NCI-H226 (cell line): ENCODE measurements at regions not wholly inside any gene's neighbourhood (a gene's known extent, or its start where the extent isn't known, plus 50 kb on each side); places are given as distances from the start of the nearest gene placed in this dataset.
A peak's percentile ranks its signal among the peaks of the same experiment; 100 is the strongest.

Experiments used
- DNase-seq: peaks from one replicate; pipeline ENCODE4 v3.0.0-alpha.2; 2015

DNA sequence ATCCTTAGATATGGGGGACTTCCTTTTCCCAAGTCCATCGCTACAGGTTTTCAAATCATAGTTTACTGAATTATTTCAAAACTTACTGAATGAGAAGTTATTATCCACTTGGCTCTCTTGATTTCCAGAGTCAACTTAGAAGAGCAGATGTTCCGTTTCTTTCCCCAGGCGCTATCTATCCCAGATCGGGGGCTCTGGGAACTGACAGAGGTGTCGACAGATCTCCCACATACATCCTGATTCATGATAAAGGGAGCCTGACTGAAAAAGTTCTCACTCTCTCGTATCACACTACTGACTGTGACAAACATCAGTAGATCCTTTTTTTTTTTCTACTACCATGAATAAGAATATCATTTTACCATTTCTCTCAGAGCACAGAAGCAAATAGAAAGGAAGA, 654.8 kb downstream of the RNF144B start:
- DNase-seq: no peak

DNA sequence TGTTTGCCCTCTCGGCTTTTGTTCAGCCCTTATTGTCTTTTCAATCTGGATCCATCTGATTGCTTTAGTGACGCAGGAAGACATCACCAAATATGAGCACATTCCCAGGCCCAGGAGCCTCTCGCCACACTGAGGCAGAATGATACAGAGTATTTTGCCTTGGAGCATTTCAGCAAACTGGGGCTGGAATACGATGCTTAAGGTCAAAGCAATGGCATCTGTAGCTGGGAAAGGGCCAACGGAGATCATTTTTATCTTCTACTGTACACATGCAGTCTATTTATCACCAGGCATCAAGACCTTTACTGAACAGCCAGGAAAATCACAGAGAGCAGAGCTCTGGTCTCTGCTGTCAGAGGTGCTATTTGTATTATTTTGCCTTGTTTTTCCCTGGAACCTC, 655.3 kb downstream of the RNF144B start:
- no peak for DNase-seq

DNA sequence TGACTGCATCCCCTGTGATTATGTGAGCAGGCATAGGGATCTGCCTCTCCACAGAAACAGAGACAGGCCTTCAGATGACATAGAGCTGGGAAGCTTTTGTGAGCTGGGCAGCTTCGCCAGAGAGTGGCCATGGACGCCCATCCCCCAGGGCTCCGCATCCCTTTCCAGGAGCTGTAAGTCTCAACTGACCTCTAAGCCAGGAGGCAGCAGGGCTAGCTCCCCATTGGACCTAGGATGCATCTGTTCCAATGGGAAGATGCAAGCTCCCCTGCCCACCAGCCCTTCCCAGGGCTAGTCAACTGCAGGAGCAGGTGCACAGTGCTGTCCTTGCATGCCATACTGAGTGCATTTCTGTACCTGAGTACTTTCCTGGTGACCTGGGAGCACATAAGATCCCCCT, 663.6 kb downstream of the RNF144B start:
- DNase-seq: no peak

DNA sequence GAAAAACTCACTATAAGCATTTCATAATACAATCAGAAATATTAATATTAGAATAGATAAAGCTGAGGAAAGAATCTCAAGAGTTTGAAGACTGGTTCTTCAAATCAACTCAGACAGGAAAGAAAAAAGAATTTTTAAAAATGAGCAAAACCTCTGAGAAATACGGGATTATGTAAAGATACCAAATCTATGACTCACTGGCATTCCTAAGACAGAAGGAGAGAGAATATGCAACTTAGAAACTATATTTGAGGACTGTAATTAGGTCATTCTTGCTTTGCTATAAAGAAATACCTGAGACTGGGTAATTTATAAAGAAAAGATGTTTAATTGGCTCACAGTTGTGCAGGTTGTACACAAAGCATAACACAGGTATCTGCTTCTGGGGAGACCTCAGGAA, 665.1 kb downstream of the RNF144B start:
- DNase-seq: peak; percentile 58

DNA sequence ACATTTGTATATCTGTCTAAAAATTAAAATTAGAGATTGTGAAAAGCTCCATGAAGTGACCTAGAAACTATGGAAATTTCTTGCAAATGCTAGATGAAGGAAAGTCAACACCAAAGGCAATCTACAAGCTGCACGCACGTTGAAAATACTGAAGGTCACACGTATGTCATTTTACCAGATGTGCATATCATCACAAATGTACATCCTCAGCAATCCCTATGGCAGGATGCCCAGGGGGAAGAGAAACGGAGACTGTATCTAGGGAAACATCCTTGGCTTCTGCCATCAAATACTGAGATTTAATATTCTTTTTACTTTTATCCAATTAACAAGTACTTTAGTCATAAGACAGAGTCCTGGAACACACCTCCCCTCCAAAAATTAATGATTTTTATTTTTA, 672.0 kb downstream of the RNF144B start:
- DNase-seq: no peak

DNA sequence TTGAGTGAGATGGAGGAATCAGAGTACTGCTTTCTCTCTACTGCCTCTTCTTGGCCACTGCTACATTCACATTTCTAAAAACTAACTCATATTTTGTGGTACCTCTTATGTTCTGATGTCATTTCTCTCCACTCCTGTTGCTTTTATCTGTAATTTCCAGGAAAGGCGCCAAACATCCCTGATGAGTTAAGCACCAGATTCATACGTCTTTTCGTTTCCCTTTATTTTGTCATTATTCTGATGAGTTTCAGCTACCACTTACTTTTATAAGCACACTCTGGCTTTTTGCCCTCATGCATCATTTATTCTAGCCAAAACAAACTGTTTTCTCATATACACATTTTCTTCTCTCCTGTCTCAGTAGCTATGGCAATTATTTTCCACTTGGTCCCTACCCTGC, 680.0 kb downstream of the RNF144B start:
- DNase-seq: peak; percentile 4

DNA sequence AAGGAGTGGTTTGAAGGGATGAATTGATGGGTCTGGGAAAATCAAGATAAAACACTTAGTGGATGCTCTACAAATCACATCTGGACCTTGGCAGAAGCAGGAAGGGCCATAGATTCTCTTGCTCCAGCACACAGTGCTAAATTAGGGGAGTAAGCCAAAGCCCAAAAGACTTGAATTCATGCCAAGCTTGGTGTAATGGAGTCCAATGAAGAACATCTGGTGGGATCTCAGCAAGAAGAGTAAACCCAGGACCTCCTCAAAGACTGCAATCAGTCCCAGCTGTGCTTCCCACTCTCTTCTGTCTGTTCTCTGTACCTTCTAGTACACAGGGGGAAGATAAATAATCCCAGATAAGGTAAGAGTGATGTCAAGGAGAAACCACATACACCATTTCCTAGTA, 683.4 kb downstream of the RNF144B start:
- no peak for DNase-seq

DNA sequence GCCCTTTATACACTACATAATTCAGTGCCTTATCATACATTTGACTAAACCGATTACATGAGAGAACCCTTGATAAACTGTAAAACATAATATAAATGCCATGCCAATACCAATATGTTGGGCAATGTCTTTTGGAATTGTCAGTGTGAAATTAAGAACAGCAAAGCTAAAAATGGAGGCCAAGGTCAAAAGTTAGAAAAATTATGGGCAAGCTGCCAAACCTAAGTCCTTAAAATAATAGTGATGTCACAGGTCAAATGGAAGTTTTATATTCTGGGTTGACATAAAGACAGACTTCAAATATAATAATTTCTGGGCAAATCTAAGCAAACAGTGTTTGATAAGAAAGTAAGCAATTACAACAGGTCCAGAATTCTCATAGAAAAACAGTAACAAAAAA, 696.7 kb downstream of the RNF144B start:
- DNase-seq: no peak

DNA sequence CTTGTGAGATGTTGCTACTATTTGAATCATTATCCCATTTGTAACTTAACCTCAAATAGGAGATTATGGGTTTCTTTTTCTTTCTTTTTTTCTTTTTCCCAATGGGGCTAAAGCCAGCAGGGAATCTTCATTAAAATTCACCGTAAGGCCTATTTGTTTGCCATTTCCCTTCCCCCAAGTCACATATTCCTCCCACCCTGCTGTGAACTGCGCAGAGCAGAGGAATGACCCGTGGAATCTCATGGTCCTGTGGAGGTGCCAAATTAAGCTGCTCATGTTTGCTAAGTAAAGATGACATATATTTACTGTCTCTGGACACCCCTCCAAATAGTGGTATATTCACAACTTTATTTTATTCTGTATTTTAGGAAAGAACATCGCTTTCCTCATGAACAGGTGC, 699.3 kb downstream of the RNF144B start:
- no peak for DNase-seq

DNA sequence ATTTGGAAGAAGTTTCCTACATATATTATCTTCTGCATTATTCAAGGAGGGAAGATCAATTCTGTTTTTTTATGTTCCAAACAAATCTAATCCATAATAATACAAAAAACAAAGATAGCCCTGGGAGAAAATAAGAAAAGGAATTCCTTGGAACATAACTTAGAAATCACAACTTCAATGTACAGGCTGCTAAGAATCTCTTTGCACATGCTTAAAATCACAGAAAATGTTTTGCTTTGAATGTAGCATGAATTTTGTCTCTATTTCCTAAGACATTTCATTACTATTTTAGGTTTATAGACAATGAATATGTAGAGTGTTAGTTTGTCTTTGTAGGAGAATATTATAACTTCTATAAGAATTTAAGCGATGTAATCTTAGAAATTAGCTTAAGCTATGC, 700.1 kb downstream of the RNF144B start:
- no peak for DNase-seq

DNA sequence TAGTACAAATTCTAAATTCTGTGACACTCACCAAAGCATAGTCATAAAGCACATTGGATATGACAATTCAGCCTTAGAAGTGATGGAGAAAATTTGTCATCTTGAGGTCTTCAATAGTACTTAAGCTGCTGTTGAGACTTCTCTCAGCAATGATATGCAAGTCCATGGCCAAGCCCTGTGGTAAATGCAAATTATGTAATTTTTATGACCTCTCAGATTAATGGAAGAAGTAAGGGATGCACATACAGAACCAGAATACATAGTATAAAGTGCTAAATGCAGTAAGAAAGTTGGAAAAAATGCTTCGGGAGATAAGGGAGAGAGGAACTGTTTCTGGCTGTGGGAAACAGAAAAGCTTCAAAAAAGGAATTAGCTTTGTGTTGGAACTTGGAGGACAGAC, 700.7 kb downstream of the RNF144B start:
- no peak for DNase-seq

DNA sequence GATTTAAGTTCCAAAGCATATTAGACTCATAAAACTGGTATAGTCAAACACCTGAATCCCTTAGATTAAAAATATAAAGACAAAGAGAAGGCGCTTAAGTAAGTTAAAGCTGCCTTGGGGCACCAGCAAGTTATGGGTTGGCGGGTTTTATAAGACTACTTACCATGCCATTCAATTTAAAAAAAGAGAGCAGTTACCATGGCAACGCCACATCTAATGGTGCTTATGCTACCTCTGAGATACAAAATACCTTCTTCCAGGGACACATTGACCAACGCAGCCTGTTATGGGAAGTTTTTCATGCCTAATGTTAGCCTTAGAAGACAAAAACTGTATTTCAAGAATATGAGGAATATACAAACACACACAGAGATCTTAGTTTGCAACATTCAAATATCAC, 713.6 kb downstream of the RNF144B start:
- DNase-seq: no peak

DNA sequence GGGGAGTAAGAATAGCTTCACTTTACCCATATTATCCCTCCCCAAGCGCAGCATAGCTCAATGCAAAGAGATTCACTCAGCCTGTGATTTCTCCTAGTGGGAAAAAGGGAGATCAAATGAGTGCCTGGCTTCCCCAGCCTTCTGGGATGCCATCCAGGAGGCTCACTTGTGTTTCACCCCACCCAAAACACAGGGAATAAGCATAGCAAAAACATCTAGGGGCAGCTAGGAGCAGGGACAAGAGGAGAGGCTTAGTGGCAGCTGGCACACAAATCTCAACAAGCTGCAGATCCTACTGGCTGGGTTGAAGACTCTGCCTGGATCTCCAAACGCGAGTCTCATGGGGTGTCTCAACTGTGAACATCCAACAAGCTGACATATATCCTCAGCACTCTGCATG, 715.8 kb downstream of the RNF144B start:
- DNase-seq: no peak

DNA sequence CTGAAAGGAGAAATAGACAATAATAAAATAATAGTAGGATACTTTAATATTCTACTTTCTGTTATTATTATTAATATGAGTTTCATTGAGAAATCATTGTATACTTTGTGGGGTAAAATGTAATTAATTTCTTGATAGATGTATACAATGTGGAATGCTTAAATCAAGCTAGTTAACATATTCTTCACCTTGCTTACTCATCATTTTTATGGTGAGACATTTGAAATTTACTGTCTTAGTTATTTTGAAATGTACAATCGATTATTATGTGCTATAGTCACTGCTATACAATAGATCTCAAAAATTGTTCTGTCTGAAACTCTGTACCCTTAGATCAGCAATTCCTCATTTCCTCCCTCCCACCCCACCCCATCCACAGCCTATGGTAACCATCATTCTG, 720.3 kb downstream of the RNF144B start:
- DNase-seq: no peak

DNA sequence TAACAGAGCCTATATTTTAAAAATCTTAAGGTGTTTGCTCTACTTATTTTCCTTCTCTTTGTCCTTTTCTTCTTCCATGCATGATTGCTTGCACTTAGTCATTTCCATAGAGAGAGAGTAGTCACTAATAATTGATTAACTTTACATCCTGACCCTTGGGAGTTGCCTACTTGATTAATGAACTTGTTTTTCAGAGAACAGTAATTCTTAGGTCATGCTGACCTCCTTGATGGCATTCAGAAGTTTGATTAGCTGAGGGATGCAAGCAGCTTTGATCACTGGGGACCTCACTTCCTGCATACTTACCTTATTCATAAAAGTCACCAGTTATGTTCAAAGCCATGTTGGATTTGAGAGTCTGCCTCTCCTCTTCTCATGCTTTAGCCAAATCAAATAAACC, 715.6 kb upstream of the ID4 start:
- no peak for DNase-seq

DNA sequence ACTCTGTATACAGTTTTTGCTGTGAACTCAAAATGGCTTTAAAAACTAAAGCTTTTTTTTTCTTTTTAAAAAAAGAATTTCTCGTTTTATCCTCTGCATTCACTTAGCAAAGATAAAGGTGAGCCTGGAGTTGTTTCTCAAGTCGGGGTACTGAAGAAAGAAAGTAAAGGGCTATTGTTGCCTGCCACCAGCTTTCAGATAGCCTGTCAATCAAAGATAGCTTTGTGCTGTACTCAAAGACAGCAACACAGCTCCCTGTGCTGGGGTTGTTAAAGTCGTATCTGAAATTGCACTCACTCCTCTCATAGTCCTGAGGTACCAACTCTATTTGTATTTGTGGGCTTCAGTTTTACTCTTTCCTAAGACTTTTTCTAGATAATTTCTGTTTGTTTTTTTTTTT, 710.1 kb upstream of the ID4 start:
- no peak for DNase-seq

DNA sequence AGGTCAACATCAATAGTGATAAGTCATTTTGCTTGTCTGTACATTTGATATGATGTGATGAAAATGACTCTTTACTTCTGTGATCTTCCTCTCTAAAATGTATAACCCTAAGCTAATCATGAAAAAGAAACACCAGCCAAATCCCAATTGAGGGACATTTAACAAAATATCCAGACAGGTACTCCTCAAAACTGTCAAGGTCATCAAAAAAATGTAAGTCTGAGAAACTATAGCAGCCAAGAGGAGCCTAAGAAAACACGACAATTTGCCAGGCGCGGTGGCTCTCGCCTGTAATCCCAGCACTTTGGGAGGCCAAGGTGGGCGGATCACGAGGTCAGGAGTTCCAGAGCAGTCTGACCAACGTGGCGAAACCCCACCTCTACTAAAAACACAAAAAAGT, 708.5 kb upstream of the ID4 start:
- DNase-seq: no peak

DNA sequence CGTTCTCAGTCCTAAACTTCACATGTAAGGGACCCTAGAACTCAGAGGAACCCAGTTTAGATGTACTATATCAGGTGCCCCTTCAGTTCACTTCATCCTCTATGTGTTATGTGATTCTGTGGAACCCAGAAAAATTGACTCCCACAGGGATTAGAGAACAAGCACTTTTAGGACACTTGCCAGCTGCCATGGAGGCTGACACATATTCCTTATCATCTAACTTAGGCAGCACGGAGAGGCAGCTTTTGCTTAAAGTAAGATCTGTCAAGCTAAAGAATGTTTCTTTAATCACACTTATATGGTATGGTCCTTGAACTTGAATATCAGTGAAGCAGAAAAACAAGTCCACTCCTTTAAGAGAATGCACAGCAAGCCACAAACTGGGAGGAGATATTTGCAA, 701.5 kb upstream of the ID4 start:
- DNase-seq: peak; percentile 77

DNA sequence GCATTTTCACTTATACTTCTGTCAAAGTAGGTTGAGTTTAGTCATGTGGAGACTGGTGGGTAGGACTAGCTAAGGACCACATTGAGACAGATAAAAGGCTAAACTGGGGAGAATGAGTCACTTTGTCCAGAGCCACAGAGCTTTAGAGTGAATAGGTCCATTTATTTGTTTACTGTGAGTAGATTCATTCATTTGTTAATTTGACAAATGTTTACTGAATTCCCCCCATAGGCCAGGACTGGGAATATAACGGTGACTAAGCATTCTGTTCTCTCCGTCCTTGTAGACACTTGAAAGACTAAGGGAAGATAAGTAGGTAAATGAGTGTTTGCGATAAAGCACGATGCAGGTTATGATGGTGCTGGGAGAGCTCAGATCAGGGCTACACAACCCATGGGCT, 699.7 kb upstream of the ID4 start:
- no peak for DNase-seq

DNA sequence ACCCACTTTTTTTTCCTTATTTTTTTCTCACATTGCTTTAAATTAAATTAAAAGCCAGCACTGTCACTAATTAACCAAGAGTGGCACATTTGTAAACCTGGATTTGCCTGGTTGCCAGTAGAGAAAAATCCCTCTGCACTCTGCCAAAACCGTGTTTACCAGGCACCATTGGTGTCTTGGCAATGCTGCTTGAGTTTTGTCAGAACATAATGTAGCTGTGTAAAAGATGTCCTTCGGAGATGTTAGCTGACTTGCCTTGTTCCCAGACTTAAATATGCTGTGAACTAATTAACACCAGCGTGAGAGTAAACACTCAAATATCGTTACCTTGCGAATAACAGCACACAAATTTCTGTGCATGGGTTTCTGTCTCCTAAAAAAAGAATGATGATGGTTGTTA, 694.9 kb upstream of the ID4 start:
- DNase-seq: no peak

DNA sequence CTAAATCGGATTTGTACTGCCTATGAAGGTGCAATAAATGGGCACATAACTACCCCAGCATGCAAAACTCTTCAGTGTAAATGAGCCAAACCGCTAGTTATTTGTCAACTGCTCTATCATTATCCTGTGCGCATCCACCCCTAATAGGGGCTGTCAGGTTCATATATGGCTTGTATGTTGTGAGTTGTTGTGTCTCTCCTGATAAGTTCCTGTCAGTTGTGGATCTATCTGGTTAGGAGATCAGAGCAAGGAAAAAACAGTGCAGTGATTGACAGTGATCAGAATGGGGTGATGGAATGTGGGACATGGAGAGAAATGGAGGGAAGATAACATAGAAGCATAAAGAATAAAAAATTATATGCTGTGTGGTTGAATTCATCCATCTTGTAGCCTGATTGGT, 686.9 kb upstream of the ID4 start:
- DNase-seq: no peak

DNA sequence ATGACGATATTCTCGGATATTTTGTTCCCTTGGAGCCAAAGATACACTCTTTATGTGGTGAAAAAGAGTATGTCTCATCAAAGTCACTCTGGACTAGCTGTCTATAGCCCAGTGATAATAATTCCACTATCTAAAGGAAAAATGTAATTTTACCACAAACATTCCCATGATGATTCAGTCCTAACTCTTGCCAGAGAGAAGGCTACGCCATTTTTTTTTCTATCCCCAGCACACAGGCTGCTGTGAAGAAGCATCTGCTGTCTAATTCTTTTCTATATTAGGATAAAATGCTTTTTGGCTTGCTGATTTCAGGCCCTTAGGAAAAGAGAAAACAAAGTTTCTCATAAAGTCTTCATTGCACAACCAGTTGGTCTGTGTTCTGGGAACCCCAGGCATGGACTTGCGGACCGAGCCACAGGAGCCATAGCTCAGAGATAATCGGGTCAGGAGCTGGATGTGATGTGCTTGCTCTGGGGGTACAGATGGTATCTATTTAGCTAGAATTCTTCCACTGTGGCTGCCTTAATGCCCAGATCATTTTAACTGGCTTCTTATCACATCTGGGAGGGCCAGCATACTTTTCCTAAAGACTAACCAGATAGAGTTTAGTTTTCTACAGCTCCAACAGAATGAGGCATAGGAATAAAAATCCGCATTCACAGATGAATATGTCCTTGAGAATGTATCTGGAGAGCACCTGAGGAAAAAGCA, 683.7 kb upstream of the ID4 start:
- DNase-seq: peak; percentile 83

DNA sequence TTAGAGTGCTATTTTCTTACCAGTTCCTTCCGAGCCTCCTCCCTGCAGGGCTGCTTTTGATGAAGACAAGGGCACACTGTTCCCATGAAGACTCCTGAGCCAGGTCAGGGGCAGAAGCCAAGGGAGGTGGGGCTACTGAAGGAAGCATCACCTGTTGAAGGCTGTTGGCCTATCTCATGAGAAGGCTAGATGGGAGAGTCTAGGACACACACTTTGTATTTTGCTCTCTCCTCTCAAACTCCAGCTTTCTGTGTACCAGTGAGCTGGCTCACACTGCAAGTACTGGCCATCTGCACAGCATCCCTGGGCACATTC, 683.2 kb upstream of the ID4 start:
- no peak for DNase-seq

DNA sequence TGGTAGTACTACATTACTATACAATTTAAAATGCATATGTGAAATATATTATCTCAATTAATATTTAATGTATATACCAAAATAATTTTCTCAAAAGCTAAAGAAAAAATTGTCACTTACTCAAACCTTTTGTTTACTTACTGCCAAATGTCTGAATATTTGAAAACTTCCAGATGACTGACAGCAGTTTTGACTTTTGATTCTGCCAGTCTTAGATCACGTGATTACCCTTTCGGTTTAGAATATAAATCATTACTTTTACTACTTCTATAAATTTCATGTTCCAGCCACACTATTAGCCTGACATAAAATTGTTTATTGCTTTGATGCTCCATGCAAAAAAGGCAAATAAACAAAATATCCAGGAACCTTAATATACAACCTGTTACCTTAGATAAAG, 680.7 kb upstream of the ID4 start:
- no peak for DNase-seq

DNA sequence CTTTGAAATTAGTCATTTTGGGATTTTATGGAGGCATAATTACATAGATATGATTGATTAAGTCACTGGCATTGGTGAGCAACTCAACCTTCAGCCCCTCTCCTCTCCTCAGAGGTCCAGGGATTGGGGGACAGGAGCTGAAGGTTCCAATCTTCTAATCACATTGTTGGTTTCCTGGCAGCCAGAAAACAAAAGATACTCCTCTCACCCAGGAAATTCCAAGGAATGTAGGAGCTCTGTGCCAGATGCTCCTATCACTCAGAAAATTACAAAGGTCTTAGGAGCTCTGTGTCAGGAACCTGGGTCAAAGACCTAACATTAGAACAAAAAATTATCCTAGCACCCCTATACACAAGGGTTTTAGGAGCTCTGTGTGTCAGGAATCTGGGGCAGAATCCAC, 679.7 kb upstream of the ID4 start:
- DNase-seq: peak; percentile 88

DNA sequence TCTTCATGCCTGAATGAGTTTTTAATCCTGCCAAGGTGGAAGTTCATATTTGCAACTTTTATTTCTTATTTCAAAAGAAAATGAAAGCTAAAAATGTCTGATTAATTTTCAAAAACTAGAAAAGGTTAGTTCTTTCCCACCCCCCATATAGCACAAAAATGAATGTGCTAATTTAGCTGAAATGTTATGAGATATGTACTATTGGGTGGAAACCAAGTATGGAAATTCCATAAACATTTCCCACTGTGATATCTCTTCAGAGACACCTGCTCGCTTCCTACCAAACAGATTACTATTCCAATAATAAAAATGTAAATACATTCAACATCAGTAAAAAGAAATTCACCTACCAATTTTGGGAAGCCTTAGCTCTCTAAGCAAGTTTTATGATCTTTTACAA, 678.6 kb upstream of the ID4 start:
- DNase-seq: peak; percentile 38
